ENCODE measurements at regions not wholly inside any gene's neighbourhood (a gene's known extent, or its start where the extent isn't known, plus 50 kb on each side); places are given as distances from the start of the nearest gene placed in this dataset.
A peak's percentile ranks its signal among the peaks of the same experiment; 100 is the strongest.
"Not testable (repeated sequence)": the region's sequence is repeated elsewhere in the genome, so short reads cannot be mapped to it uniquely, and the experiment has no call there.

DNA sequence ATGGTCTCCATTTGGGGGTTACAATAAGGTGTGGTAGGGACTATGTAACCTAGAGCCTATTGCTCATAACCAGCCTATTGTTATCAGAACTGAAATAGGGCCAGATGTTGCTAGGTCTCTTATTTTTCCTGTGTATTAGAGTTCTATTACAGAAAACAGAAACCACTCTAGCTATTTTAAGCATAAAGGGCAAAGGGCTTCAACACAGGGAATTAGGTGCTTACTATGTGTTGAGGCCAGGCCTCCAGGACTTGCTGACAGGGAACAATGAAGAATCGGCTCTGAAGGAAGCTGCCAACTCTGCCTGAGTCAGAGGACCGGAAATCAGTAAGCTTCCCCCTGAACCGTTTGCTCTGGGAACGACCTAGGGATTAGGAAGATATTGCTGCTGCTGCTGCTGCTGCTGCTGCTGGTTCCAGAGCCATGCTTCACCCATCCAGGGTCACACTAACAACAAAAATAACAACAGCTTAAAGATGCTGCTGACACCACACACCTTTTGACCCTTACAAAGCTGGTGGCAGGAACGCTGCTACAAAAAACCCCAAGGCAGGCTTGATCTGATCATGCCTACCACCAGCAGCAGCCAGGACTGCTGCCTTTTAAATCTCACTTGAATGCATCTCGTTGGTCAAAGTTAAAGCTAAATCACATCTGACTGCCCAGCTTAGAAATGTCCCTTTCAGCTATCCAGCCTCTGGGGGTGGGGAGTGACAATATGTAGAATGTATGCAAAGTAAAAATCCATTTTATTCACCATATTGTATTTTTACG, 276.9 kb upstream of the IL12A start:
- DNase-seq (ENCODE audit: low spot score) = no peak

DNA sequence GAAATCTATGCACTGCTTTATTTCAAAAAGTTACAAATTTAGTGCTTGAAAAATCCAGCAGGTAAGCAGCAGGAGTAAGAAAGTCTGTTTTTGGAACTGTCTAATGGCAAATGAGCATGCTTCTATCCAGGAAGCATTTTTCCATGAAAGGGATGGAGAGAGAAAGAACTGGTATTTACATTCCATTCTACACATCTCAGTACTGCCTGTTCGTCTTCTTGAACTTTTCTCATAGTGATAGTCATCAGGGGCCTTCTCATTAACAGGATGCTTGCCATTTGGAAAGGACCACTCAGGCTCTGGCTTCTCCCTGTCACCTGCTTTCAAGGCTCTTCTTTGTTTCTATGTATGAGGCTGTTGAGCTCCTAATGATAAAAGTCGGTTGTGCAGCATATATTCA, 267.3 kb upstream of the IL12A start:
- no peak for DNase-seq (ENCODE audit: low spot score)

- DNase-seq (ENCODE audit: low spot score) = no peak
Measured at GRCh38 chr3:159723295-159723694, 265.3 kb upstream of the IL12A start.

DNA sequence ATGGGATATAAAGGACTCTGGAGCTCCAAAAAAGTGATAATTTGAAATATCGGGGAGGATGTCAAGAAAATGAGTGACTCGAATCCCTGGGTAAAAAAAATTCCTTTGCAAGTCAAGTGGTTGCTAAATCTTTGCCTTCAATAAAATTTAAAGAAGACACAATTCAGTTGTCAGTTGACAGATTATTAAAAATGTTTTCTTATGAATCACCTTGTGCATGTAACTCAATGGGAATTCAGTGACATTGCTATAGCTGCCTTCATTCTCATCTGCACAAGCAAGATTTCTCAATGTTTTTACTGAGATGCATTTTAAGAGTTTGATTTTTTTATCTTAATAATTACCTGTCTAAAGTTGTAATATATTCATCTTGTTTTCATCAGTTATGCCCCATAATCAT, 264.0 kb upstream of the IL12A start:
- no peak for DNase-seq (ENCODE audit: low spot score)

- no peak for DNase-seq (ENCODE audit: low spot score)
Measured at GRCh38 chr3:159726231-159726964, 262.2 kb upstream of the IL12A start.

DNA sequence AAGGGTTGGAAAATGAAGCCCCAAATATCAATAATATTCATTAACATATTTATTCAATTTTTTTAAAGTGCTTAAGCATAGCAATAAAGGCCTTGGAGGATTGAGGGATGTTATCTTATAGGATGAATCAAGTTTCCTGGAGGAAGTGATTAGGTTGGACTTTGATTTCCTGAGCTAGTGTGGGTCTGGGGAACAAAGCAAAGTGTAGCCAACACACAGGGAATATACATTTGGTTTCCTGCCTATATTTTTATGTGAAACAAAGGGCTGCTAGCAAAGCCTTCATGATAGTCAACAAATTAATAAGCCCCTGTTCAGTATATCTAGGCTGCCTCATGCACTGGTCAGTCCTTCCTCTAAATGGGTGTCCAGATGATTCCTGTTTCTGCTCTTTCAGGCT, 261.1 kb upstream of the IL12A start:
- DNase-seq (ENCODE audit: low spot score) = no peak

- DNase-seq (ENCODE audit: low spot score) = no peak
Measured at GRCh38 chr3:159731254-159731653, 257.4 kb upstream of the IL12A start.

DNA sequence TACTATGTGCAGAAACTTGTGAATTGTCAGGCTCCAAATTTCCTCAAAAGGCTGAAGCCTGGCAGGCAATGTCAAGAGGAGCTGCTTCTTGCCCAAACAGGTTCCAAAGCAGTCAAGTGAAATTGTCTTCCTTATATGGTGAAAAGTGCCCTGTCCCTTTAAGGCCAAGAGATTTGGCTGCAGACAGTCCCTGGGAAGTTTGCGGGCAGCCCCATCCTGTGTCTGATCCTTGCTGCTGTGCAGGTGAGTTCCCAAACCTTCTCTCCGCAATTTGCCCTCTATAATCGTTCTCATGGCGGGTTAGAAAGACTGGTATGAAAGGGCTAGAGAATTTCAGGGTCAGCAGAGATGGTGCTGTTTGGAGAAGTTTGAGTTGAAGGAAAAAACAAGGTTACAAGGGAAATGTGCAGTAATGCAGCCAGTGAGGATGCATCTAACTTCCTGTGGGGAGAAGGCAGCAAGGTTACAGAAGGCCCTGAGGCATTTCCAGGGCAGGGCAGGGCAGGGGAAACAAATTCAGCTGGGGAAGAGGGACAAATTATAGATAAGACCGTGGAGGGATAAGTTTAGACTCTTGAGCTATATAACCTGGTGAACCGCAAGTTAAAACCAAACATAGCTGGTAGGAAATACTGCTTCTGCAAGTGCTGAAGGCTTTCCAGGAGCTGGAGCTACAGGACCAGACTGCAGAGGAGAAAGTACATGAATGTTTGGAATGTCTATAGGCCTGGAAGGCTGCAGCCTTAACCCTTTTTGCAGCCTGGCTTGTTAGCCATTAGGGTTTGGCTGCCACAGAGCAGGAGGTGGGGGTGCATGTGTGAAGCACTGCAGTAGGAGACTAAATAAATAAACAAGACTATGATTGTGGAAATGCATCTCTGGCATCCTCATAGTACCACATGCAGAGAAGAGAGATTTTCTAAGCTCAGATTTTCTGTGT, 256.2 kb upstream of the IL12A start:
- DNase-seq (ENCODE audit: low spot score) = no peak

- DNase-seq (ENCODE audit: low spot score) = no peak
Measured at GRCh38 chr3:159733194-159733860, 255.3 kb upstream of the IL12A start.

- DNase-seq (ENCODE audit: low spot score) = no peak
Measured at GRCh38 chr3:159734681-159735080, 254.0 kb upstream of the IL12A start.

DNA sequence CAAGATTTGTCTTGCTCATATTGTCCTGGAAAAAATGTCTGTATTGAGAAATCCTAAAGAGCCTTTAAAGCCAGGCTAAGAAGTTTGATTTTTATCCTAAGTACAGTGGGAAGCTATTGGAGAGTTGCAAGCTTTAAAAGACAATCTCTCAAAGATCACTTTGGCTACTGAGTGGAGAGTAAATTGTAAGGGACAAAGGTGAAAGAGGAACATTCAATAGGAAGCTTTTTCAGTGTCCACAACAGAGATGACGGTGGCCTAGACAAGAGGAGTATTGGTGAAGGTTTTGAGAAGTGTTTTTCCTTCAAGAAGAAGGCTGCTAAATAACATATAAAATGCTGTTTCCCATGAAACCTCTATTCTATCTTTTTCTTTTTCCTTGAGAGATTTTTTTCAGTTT, 249.5 kb upstream of the IL12A start:
- no peak for DNase-seq (ENCODE audit: low spot score)

- DNase-seq (ENCODE audit: low spot score) = no peak
Measured at GRCh38 chr3:159739969-159740368, 248.7 kb upstream of the IL12A start.

- no peak for DNase-seq (ENCODE audit: low spot score)
Measured at GRCh38 chr3:159741281-159741680, 247.4 kb upstream of the IL12A start.

- no peak for DNase-seq (ENCODE audit: low spot score)
Measured at GRCh38 chr3:159748425-159748824, 240.2 kb upstream of the IL12A start.

GRCh38 chr3:159749406-159749805, 239.2 kb upstream of the IL12A start:
- DNase-seq (ENCODE audit: low spot score) = no peak

- no peak for DNase-seq (ENCODE audit: low spot score)
Measured at GRCh38 chr3:159751146-159751545, 237.5 kb upstream of the IL12A start.

DNA sequence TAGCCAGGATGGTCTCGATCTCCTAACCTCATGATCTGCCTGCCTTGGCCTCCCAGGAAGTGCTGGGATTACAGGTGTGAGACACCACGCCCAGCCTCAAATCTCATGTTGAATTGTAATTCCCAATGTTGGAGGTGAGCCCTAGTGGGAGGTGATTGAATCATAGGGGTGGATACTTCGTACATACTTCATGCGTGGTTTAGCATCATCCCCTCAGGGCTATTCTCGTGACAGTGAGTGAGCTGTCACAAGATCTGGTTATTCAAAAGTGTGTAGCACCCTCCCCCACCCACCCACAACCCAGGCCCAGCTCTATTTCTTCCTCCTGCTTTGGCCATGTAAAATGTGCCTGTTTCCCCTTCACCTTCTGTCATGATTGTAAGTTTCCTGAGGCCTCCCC, 236.9 kb upstream of the IL12A start:
- DNase-seq (ENCODE audit: low spot score) = no peak

- not testable (repeated sequence) for DNase-seq (ENCODE audit: low spot score)
Measured at GRCh38 chr3:159756279-159757207, 232.1 kb upstream of the IL12A start.

GRCh38 chr3:159757341-159758060, 231.1 kb upstream of the IL12A start:
- no peak for DNase-seq (ENCODE audit: low spot score)

GRCh38 chr3:159760046-159760445, 228.6 kb upstream of the IL12A start:
- DNase-seq (ENCODE audit: low spot score) = peak; percentile 10

Measured in SK-N-DZ (cell line).